ENCODE measurements at regions not wholly inside any gene's neighbourhood (a gene's known extent, or its start where the extent isn't known, plus 50 kb on each side); places are given as distances from the start of the nearest gene placed in this dataset.

GRCh38 chr3:166917437-166917836 is 462.7 kb downstream of the ZBBX start:
- Histone ChIP-seq H3K27me3 (ENCODE audit: control insufficient read depth, insufficient read depth, low read length) (no peaks in the 10 kb centered on the region), H3K27ac (ENCODE audit: low read length) (no peak overlapping the region), H3K4me1 (ENCODE audit: control insufficient read depth, insufficient read depth, low read length) (no peaks in the 10 kb centered on the region), H3K9me3 (ENCODE audit: control insufficient read depth, insufficient read depth, low read depth, low read length) (peaks cover 5% of the 10 kb centered on the region), H3K4me3 (ENCODE audit: low read depth in 2 of 2, low read length in 2 of 2) (no peak overlapping the region), H3K36me3 (ENCODE audit: control insufficient read depth, insufficient read depth, low read length) (no peaks in the 10 kb centered on the region)
- no peak for TF ChIP-seq POLR2AphosphoS5 (IDR thresholded peaks at IDR 0.05; ENCODE audit: low read depth, low read length)
- TF ChIP-seq, protein P1, sequence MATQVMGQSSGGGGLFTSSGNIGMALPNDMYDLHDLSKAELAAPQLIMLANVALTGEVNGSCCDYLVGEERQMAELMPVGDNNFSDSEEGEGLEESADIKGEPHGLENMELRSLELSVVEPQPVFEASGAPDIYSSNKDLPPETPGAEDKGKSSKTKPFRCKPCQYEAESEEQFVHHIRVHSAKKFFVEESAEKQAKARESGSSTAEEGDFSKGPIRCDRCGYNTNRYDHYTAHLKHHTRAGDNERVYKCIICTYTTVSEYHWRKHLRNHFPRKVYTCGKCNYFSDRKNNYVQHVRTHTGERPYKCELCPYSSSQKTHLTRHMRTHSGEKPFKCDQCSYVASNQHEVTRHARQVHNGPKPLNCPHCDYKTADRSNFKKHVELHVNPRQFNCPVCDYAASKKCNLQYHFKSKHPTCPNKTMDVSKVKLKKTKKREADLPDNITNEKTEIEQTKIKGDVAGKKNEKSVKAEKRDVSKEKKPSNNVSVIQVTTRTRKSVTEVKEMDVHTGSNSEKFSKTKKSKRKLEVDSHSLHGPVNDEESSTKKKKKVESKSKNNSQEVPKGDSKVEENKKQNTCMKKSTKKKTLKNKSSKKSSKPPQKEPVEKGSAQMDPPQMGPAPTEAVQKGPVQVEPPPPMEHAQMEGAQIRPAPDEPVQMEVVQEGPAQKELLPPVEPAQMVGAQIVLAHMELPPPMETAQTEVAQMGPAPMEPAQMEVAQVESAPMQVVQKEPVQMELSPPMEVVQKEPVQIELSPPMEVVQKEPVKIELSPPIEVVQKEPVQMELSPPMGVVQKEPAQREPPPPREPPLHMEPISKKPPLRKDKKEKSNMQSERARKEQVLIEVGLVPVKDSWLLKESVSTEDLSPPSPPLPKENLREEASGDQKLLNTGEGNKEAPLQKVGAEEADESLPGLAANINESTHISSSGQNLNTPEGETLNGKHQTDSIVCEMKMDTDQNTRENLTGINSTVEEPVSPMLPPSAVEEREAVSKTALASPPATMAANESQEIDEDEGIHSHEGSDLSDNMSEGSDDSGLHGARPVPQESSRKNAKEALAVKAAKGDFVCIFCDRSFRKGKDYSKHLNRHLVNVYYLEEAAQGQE (IDR thresholded peaks at IDR 0.05; ENCODE audit: insufficient read depth in 1 of 2, low read depth in 2 of 2, low read length in 1 of 2), result no peak
- TF ChIP-seq SIN3A (IDR thresholded peaks at IDR 0.05; ENCODE audit: borderline replicate concordance, insufficient read depth, low read depth, low read length), result no peak
- TF ChIP-seq, protein P2, sequence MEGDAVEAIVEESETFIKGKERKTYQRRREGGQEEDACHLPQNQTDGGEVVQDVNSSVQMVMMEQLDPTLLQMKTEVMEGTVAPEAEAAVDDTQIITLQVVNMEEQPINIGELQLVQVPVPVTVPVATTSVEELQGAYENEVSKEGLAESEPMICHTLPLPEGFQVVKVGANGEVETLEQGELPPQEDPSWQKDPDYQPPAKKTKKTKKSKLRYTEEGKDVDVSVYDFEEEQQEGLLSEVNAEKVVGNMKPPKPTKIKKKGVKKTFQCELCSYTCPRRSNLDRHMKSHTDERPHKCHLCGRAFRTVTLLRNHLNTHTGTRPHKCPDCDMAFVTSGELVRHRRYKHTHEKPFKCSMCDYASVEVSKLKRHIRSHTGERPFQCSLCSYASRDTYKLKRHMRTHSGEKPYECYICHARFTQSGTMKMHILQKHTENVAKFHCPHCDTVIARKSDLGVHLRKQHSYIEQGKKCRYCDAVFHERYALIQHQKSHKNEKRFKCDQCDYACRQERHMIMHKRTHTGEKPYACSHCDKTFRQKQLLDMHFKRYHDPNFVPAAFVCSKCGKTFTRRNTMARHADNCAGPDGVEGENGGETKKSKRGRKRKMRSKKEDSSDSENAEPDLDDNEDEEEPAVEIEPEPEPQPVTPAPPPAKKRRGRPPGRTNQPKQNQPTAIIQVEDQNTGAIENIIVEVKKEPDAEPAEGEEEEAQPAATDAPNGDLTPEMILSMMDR (IDR thresholded peaks at IDR 0.05), result no peak
- no peak for TF ChIP-seq TCF7L2 (IDR thresholded peaks at IDR 0.05; ENCODE audit: low read depth, low read length)
- in situ Hi-C loops (cut with HindIII; ENCODE audit: low pct_unique_long_range_greater_than_20kb, low sequenced_read_pairs) (no loop called here), intact Hi-C loops (cut with micrococcal nuclease; ENCODE audit: unreplicated experiment) (no loop called here)
- no TSS peak for BruUV-seq (replicated peaks)
- POLR2A ChIA-PET, result no interaction called here
- CTCF ChIA-PET, result no interaction called here
- DNase-seq (ENCODE audit: low read depth, low spot score) (no peak), ATAC-seq (no peak)

GRCh38 chr3:166902374-166902773 is 477.7 kb downstream of the ZBBX start:
- DNase-seq (ENCODE audit: low read depth, low spot score) (no peak), ATAC-seq (no peak)
- no peaks in the 10 kb centered on the region for H3K9me3 ChIP-seq (ENCODE audit: control insufficient read depth, insufficient read depth, low read depth, low read length)
- TF ChIP-seq POLR2AphosphoS5 (IDR thresholded peaks at IDR 0.05; ENCODE audit: low read depth, low read length) (no peak), SIN3A (IDR thresholded peaks at IDR 0.05; ENCODE audit: borderline replicate concordance, insufficient read depth, low read depth, low read length) (no peak), TCF7L2 (IDR thresholded peaks at IDR 0.05; ENCODE audit: low read depth, low read length) (no peak)
- TF ChIP-seq, protein P1 (IDR thresholded peaks at IDR 0.05; ENCODE audit: insufficient read depth in 1 of 2, low read depth in 2 of 2, low read length in 1 of 2), result no peak
- BruUV-seq (replicated peaks), result no TSS peak
- intact Hi-C loops (cut with micrococcal nuclease; ENCODE audit: unreplicated experiment), result no loop called here
- in situ Hi-C loops (cut with HindIII; ENCODE audit: low pct_unique_long_range_greater_than_20kb, low sequenced_read_pairs), result no loop called here
- no peaks in the 10 kb centered on the region for H3K36me3 ChIP-seq (ENCODE audit: control insufficient read depth, insufficient read depth, low read length)
- no peaks in the 10 kb centered on the region for H3K27me3 ChIP-seq (ENCODE audit: control insufficient read depth, insufficient read depth, low read length)
- no peak overlapping the region for H3K27ac ChIP-seq (ENCODE audit: low read length)
- CTCF ChIA-PET, result no interaction called here
- H3K4me3 ChIP-seq (ENCODE audit: low read depth in 2 of 2, low read length in 2 of 2), result no peak overlapping the region
- no peaks in the 10 kb centered on the region for H3K4me1 ChIP-seq (ENCODE audit: control insufficient read depth, insufficient read depth, low read length)
- POLR2A ChIA-PET, result no interaction called here
